HCT116 (cell line): ENCODE measurements at regions not wholly inside any gene's neighbourhood (a gene's known extent, or its start where the extent isn't known, plus 50 kb on each side); places are given as distances from the start of the nearest gene placed in this dataset.

Source experiments
- ATAC-seq: fragments of 200-7000 bp; cut with Tn5 transposase; 2 replicates; pipeline ENCODE4 v1.9.1; 2020; ENCODE audit warnings: mild to moderate bottlenecking, moderate library complexity
- BruUV-seq: library from RNA; stranded (reverse); fragments of 400-500 nt; replicated peaks from 2 replicates; lab custom pipeline; 2021; lab: Mats Ljungman, UMichigan
- CTCF ChIA-PET: fragments of 300-600 bp; sonication (Branson Sonifier 250); formaldehyde crosslinking; loops from one replicate; lab custom pipeline; 2021; ENCODE audit warnings: antibody characterized with exemption; lab: Charles Lee
- POLR2A ChIA-PET: fragments of 300-600, 350-600 bp; sonication (Branson Sonifier 250); formaldehyde crosslinking; loops from one replicate; lab custom pipeline; 2021; ENCODE audit warnings: antibody characterized with exemption; lab: Charles Lee
- RAD21 ChIA-PET, 2 experiments: fragments of 300-600 bp; sonication (Branson Sonifier 250); formaldehyde crosslinking; loops; one replicate each; lab custom pipeline; 2023; ENCODE audit warnings: low total read pairs in 2 of 2; ENCODE audit not compliant: uncharacterized antibody in 2 of 2, unreplicated experiment in 2 of 2, low non-redundant PET in 1 of 2; lab: Charles Lee
- DNase-seq: peaks from one replicate; pipeline ENCODE4 v3.0.0-alpha.2; 2010; ENCODE audit warnings: low read depth, low spot score
- H2AFZ ChIP-seq: fragments of 200-600 bp; shearing (Covaris generic), sonication (generic); 2 replicates; pipeline ENCODE4 v1.6.1; 2017; ENCODE audit warnings: low read depth, mixed run types, mixed read lengths, antibody characterized with exemption, low read length; ENCODE audit not compliant: poor library complexity, severe bottlenecking
- H3K27ac ChIP-seq: 2 replicates; pipeline ENCODE4 v1.5.1; 2012; ENCODE audit warnings: low read depth, low read length
- H3K27me3 ChIP-seq: fragments of 200-600 bp; sonication (generic); 2 replicates; pipeline ENCODE4 v1.6.1; 2016; ENCODE audit warnings: mixed run types, low read length, mixed read lengths; ENCODE audit not compliant: insufficient read depth
- H3K36me3 ChIP-seq, 2 experiments: fragments of 200-500 bp in 1 of 2; fragments of 200-600 bp in 1 of 2; sonication (Bioruptor generic) in 1 of 2; sonication (generic) in 1 of 2; 2 replicates each; pipeline versions ENCODE4 v1.5.1 to v1.6.1; 2014 to 2016; ENCODE audit warnings: low read length in 2 of 2, inconsistent platforms in 1 of 2, mixed read lengths in 1 of 2, mixed run types in 1 of 2; ENCODE audit not compliant: insufficient read depth in 2 of 2, control insufficient read depth in 1 of 2
- H3K4me1 ChIP-seq, 2 experiments: fragments of 200-600 bp in 1 of 2; sonication (generic) in 1 of 2; 2 replicates each; pipeline versions ENCODE4 v1.5.1 to v1.6.1; 2012 to 2017; ENCODE audit warnings: low read length in 2 of 2, inconsistent platforms in 1 of 2, mild to moderate bottlenecking in 1 of 2, mixed read lengths in 1 of 2, mixed run types in 1 of 2, moderate library complexity in 1 of 2; ENCODE audit not compliant: insufficient read depth in 2 of 2, control insufficient read depth in 1 of 2
- H3K4me2 ChIP-seq: fragments of 200-600 bp; sonication (generic); 2 replicates; pipeline ENCODE4 v1.6.1; 2017; ENCODE audit warnings: mixed run types, low read length, mixed read lengths
- H3K4me3 ChIP-seq, 2 experiments: fragments of 200-600 bp in 1 of 2; sonication (generic) in 1 of 2; replicated peaks in 1 of 2; 2 replicates each; pipeline ENCODE4 v1.5.1; 2011 to 2016; ENCODE audit warnings: low read length in 2 of 2, control low read depth in 1 of 2, low read depth in 1 of 2, mild to moderate bottlenecking in 1 of 2, mixed read lengths in 1 of 2, mixed run types in 1 of 2
- H3K79me2 ChIP-seq: fragments of 200-600 bp; sonication (generic); 2 replicates; pipeline ENCODE4 v1.6.1; 2017; ENCODE audit warnings: mild to moderate bottlenecking, mixed run types, low read length, moderate library complexity, mixed read lengths; ENCODE audit not compliant: insufficient read depth
- H3K9ac ChIP-seq: fragments of 200-600 bp; sonication (generic); 2 replicates; pipeline ENCODE4 v1.6.1; 2016; ENCODE audit warnings: low read length, mixed read lengths
- H3K9me2 ChIP-seq: fragments of 200-600 bp; sonication (generic), shearing (Covaris generic); 2 replicates; pipeline ENCODE4 v1.6.1; 2017; ENCODE audit warnings: mixed run types, mild to moderate bottlenecking, moderate library complexity; ENCODE audit not compliant: insufficient read depth
- H3K9me3 ChIP-seq, 2 experiments: fragments of 200-500 bp in 1 of 2; fragments of 200-600 bp in 1 of 2; sonication (Bioruptor generic) in 1 of 2; sonication (generic) in 1 of 2; 2 replicates each; pipeline ENCODE4 v1.6.1; 2014 to 2017; ENCODE audit warnings: low read length in 2 of 2, mixed read lengths in 2 of 2, inconsistent platforms in 1 of 2, low read depth in 1 of 2, mild to moderate bottlenecking in 1 of 2, mixed run types in 1 of 2, moderate library complexity in 1 of 2; ENCODE audit not compliant: control insufficient read depth in 1 of 2, insufficient read depth in 1 of 2
- H4K20me1 ChIP-seq: fragments of 200-600 bp; sonication (generic), shearing (Covaris generic); 2 replicates; pipeline ENCODE4 v1.6.1; 2017; ENCODE audit warnings: mixed run types, mild to moderate bottlenecking, moderate library complexity; ENCODE audit not compliant: insufficient read depth
- CBX3 ChIP-seq: IDR thresholded peaks from 2 replicates; pipeline ENCODE4 v1.6.1; 2012; ENCODE audit warnings: low read depth
- CEBPB ChIP-seq: IDR thresholded peaks from 2 replicates; pipeline ENCODE4 v1.6.1; 2012; ENCODE audit warnings: low read depth
- EGR1 ChIP-seq: IDR thresholded peaks from 2 replicates; pipeline ENCODE4 v1.6.1; 2012; ENCODE audit warnings: low read depth
- EZH2phosphoT487 ChIP-seq: fragments of 200-600 bp; IDR thresholded peaks from 2 replicates; pipeline ENCODE4 v1.6.1; 2018; ENCODE audit warnings: antibody characterized with exemption, borderline replicate concordance
- POLR2A ChIP-seq: IDR thresholded peaks from 2 replicates; pipeline ENCODE4 v1.7.0; 2011; ENCODE audit warnings: borderline replicate concordance; ENCODE audit not compliant: insufficient read depth, insufficient read length; ENCODE audit errors: extremely low read depth
- RAD21 ChIP-seq: IDR thresholded peaks from 2 replicates; pipeline ENCODE4 v1.6.1; 2012; ENCODE audit warnings: low read depth, mild to moderate bottlenecking
- SIN3A ChIP-seq: IDR thresholded peaks from 2 replicates; pipeline ENCODE4 v1.6.1; 2012; ENCODE audit warnings: low read depth
- SP1 ChIP-seq: IDR thresholded peaks from 2 replicates; pipeline ENCODE4 v1.6.1; 2012; ENCODE audit warnings: low read depth
- SRF ChIP-seq: IDR thresholded peaks from 2 replicates; pipeline ENCODE4 v1.6.1; 2012; ENCODE audit warnings: low read depth
- TCF7L2 ChIP-seq: IDR thresholded peaks from 2 replicates; pipeline ENCODE4 v1.7.0; 2011; ENCODE audit warnings: borderline replicate concordance, inconsistent platforms; ENCODE audit not compliant: insufficient read depth, insufficient read length; ENCODE audit errors: extremely low read depth
- ZFX ChIP-seq: fragments of 450-650 bp; IDR thresholded peaks from 2 replicates; pipeline ENCODE4 v1.6.1; 2017
- intact Hi-C: fragments of 100-400 bp; cut with micrococcal nuclease; formaldehyde crosslinking; loops from 2 replicates; pipeline ENCODE4 v1.10.0; 2022
- TF ChIP-seq, protein P1 (sequence below): IDR thresholded peaks from 2 replicates; pipeline ENCODE4 v1.6.1; 2012
- TF ChIP-seq, protein P2 (sequence below), 3 experiments: fragments of 200-600 bp in 1 of 3; sonication (generic) in 1 of 3; IDR thresholded peaks in 2 of 3; conservative IDR thresholded peaks in 1 of 3; 2 replicates each; pipeline ENCODE4 v1.5.1; 2012 to 2017; ENCODE audit warnings: low read depth in 2 of 3, low read length in 2 of 3, antibody characterized with exemption in 1 of 3, borderline replicate concordance in 1 of 3, control low read depth in 1 of 3, mild to moderate bottlenecking in 1 of 3, mixed read lengths in 1 of 3, mixed run types in 1 of 3, moderate library complexity in 1 of 3; ENCODE audit not compliant: insufficient read depth in 1 of 3

DNA sequence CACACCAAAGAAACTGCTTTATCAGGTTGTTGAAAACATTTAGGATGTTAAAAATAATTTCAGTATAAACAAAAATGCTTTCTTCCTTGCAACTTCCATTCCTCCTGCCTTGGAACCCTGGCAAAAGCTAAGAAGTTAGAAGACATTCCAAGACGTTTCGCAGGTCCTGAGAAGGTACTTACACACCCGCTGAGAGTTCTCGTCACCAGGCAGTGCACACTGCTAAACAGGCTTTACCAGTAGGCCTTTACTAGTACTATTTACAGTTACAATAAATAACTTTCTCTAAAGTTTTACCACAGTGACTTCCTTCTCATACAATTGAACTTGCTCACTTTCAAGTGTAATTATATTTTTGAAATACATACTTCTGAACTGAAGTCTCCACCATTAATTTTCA is 81.4 kb upstream of the RPS6KA2 start:
- ATAC-seq (no peak), DNase-seq (no peak)
- RAD21 ChIA-PET = no interaction called here
- no peaks in the 10 kb centered on the region for H4K20me1 ChIP-seq
- peaks cover 0 to 7% of the 10 kb centered on the region in 2 experiments; a peak in 1 of 4 replicates for H3K4me1 ChIP-seq
- no TSS peak for BruUV-seq
- TF ChIP-seq EGR1 (no peak), POLR2A (no peak), CBX3 (no peak), CEBPB (no peak), EZH2phosphoT487 (no peak), SP1 (no peak), SRF (no peak), SIN3A (no peak), TCF7L2 (no peak)
- TF ChIP-seq, protein P1, sequence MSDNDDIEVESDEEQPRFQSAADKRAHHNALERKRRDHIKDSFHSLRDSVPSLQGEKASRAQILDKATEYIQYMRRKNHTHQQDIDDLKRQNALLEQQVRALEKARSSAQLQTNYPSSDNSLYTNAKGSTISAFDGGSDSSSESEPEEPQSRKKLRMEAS = no peak
- no peaks in the 10 kb centered on the region for H3K36me3 ChIP-seq
- no peak overlapping the region for H3K9ac ChIP-seq
- POLR2A ChIA-PET = no interaction called here
- H3K27ac ChIP-seq = no peak overlapping the region
- no peaks in the 10 kb centered on the region for H3K79me2 ChIP-seq
- no peaks in the 10 kb centered on the region for H3K9me3 ChIP-seq
- H3K4me2 ChIP-seq = no peak overlapping the region
- CTCF ChIA-PET = no interaction called here
- no peak overlapping the region for H2AFZ ChIP-seq
- no peak overlapping the region for H3K4me3 ChIP-seq
- intact Hi-C loops = no loop called here
- H3K27me3 ChIP-seq = no peaks in the 10 kb centered on the region
- H3K9me2 ChIP-seq = no peaks in the 10 kb centered on the region

DNA sequence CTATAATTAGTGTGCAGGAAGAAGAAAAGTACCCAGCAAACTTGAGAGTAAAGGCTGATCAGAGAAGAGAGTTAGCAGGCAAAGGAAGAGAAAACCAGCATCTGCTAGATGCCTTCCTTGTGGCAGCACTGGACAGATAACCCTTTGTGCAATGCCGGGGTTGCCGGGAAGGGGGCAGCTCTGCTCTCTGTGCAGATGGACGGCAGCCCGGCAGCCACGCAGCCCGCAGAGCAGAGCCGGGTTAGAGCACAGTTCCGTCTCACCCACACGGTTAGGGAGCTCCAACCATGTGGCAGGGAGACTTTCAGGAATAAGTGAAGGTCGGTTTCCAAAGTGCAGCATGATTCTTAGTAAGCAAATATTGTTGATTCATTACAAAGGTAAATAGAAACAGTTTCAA is 80.0 kb upstream of the RPS6KA2 start:
- no peaks in the 10 kb centered on the region for H3K9me2 ChIP-seq
- H3K79me2 ChIP-seq = no peaks in the 10 kb centered on the region
- H3K27ac ChIP-seq = no peak overlapping the region
- H3K27me3 ChIP-seq = no peaks in the 10 kb centered on the region
- peaks cover 0 to 7% of the 10 kb centered on the region in 2 experiments; a peak in 1 of 4 replicates for H3K4me1 ChIP-seq
- no TSS peak for BruUV-seq
- DNase-seq (no peak), ATAC-seq (peak; percentile 99)
- CTCF ChIA-PET = no interaction called here
- RAD21 ChIA-PET = no interaction called here
- H3K9me3 ChIP-seq = no peaks in the 10 kb centered on the region
- H3K4me3 ChIP-seq = no peak overlapping the region
- POLR2A ChIA-PET = no interaction called here
- intact Hi-C loops = no loop called here
- peak overlapping the region; percentile 79 for H2AFZ ChIP-seq
- TF ChIP-seq RAD21 (peak; percentile 57), ZFX (no peak)
- TF ChIP-seq, protein P1 = 0 out of 2 replicates have a peak, but pooled peaks have one; percentile 44
- TF ChIP-seq, protein P2, sequence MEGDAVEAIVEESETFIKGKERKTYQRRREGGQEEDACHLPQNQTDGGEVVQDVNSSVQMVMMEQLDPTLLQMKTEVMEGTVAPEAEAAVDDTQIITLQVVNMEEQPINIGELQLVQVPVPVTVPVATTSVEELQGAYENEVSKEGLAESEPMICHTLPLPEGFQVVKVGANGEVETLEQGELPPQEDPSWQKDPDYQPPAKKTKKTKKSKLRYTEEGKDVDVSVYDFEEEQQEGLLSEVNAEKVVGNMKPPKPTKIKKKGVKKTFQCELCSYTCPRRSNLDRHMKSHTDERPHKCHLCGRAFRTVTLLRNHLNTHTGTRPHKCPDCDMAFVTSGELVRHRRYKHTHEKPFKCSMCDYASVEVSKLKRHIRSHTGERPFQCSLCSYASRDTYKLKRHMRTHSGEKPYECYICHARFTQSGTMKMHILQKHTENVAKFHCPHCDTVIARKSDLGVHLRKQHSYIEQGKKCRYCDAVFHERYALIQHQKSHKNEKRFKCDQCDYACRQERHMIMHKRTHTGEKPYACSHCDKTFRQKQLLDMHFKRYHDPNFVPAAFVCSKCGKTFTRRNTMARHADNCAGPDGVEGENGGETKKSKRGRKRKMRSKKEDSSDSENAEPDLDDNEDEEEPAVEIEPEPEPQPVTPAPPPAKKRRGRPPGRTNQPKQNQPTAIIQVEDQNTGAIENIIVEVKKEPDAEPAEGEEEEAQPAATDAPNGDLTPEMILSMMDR (IDR thresholded peaks at IDR 0.05 in 2 of 3, conservative IDR thresholded peaks at IDR 0.05 in 1 of 3; ENCODE audit: borderline replicate concordance in 1 of 3, insufficient read depth in 1 of 3, low read depth in 2 of 3, low read length in 2 of 3) = peak; percentile 21 to 59 (median 49); a peak in 5 of 6 replicates
- H4K20me1 ChIP-seq = no peaks in the 10 kb centered on the region
- H3K36me3 ChIP-seq = no peaks in the 10 kb centered on the region
- H3K4me2 ChIP-seq = peak overlapping the region; percentile 57
- no peak overlapping the region for H3K9ac ChIP-seq
